Fibroblast of pulmonary artery (primary cell): ENCODE measurements at regions not wholly inside any gene's neighbourhood (a gene's known extent, or its start where the extent isn't known, plus 50 kb on each side); places are given as distances from the start of the nearest gene placed in this dataset.
A peak's percentile ranks its signal among the peaks of the same experiment; 100 is the strongest.

Experiments
- DNase-seq: peaks from one replicate; pipeline ENCODE4 v3.0.0-alpha.2; 2010; ENCODE audit warnings: low read depth
- H3K4me3 ChIP-seq: replicated peaks from 2 replicates; pipeline ENCODE4 v1.5.1; 2011; ENCODE audit warnings: low read depth, mild to moderate bottlenecking, control low read depth, low read length, moderate library complexity
- TF ChIP-seq, protein P1 (sequence below): IDR thresholded peaks from 2 replicates; pipeline ENCODE4 v1.5.1; 2011; ENCODE audit warnings: mild to moderate bottlenecking, control low read depth, low read length, inconsistent platforms; ENCODE audit errors: missing control alignments

DNA sequence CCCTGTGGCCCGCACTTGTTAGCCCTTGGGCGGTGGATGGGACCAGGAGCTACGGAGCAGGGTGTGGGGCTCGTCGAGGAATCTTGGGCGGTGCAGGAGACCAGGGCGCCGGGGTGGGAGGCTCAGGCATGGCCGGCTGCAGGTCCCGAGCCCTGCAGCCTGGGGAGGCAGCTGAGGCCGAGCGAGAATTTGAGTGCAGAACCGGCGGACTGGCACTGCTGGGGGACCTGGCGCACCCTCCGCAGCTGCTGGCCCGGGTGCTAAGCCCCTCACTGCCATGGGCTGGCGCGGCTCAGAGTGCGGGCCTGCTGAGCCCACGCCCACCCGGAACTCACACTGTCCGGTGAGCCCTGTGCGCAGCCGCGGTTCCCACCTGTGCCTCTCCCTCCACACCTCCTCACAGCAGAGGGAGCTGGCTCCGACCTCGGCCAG lies 73.6 kb upstream of the TLL1 start:
- no peak for DNase-seq

DNA sequence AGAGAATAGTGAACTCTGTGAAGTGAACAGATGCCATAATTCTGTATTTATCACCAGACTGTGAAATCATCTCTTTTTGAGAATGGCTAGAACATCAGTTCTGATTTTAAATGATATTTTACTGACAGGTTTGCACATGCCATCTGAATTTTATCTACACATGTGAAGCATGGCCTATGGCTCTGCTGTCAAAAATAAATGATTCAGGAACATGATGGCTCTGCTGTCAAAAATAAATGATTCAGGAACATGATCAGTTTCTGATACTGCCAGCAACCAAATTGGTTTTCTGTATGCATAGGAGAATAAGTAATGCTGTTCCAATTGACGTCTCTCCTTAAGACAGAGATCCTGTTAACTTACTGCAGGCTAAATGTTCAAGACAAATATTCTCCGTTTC lies 70.6 kb upstream of the TLL1 start:
- H3K4me3 ChIP-seq = no peak overlapping the region
- TF ChIP-seq, protein P1, sequence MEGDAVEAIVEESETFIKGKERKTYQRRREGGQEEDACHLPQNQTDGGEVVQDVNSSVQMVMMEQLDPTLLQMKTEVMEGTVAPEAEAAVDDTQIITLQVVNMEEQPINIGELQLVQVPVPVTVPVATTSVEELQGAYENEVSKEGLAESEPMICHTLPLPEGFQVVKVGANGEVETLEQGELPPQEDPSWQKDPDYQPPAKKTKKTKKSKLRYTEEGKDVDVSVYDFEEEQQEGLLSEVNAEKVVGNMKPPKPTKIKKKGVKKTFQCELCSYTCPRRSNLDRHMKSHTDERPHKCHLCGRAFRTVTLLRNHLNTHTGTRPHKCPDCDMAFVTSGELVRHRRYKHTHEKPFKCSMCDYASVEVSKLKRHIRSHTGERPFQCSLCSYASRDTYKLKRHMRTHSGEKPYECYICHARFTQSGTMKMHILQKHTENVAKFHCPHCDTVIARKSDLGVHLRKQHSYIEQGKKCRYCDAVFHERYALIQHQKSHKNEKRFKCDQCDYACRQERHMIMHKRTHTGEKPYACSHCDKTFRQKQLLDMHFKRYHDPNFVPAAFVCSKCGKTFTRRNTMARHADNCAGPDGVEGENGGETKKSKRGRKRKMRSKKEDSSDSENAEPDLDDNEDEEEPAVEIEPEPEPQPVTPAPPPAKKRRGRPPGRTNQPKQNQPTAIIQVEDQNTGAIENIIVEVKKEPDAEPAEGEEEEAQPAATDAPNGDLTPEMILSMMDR = no peak
- no peak for DNase-seq

More for the DNA sequence above, 73.6 kb upstream of the TLL1 start:
- no peak overlapping the region for H3K4me3 ChIP-seq
- TF ChIP-seq, protein P1 = no peak

DNA sequence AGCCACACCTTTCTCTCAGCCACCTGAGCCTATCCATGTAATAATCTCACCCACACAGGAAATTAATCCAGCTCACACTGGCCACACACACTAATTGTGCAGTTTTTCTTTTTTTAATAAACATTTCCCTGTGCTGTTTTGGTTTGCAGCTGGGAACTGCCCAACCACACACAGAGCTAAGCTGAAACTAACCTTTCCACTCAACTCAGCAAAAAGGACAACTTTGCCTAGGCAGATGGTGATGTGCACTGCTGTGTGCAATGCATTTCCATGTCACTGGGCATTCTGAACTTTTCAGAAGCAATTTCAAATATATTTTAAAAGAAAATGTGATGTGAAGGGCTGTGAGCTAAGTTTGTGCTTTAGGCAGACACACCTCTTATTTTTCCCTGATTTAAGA lies 70.0 kb upstream of the TLL1 start:
- H3K4me3 ChIP-seq = no peak overlapping the region
- TF ChIP-seq, protein P1 = no peak
- DNase-seq = no peak

DNA sequence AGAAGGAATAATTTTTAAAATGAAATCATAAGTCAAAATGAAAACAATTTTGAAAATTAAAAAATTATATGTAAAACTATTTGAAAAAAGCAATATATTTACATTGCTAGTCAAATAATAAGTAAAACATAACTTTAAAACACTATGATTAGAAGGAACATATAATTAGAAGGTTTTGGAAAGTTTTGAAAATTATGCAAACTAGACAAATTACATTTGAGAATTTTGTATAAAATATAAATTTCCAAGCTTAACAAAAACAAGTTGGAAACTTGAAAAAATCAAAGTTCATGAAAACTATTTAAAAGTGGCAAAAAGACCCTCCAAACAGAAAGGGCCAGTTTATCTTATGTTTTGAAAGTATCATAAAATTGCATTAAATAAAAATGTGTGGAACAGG lies 67.6 kb upstream of the TLL1 start:
- DNase-seq = no peak
- TF ChIP-seq, protein P1 = no peak
- H3K4me3 ChIP-seq = no peak overlapping the region

DNA sequence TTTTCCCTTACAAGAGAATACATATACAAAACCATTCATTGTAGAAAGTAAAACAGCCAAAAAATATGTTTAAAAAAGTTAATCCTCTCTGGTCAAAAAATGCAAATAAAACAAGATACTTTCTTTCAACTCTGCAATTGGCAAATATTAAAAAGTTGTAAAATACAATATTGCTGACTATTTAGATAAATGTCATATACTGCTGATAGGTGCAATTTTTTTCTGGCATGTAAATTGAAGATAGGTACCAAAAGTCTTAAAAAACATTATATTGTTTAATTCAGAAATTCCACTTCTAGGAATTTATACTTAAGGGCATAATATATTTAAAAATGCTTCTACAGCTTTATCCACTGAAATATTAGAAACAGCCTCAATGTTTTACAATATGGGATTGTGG lies 66.4 kb upstream of the TLL1 start:
- TF ChIP-seq, protein P1 = no peak
- no peak overlapping the region for H3K4me3 ChIP-seq

DNA sequence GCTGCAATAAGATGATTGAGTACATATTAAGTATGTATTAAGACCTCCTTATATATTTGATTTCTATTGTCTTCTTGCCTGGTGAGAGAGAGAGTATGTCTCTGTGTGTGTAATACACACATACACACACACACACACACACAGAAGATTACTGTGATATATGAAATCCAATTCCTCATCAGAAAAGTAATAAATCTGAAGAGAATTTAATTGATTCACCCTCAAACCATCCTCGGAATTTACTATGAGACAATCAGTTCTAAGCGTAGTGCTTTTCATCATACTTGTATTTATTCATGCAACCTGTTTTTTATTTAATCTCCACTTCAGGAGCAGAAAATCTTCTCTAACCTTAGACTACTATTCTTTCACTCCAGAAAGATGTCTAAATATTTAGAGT lies 62.3 kb upstream of the TLL1 start:
- TF ChIP-seq, protein P1 = no peak
- H3K4me3 ChIP-seq = no peak overlapping the region
- DNase-seq = peak; percentile 27

More for the DNA sequence above, 66.4 kb upstream of the TLL1 start:
- no peak for DNase-seq

DNA sequence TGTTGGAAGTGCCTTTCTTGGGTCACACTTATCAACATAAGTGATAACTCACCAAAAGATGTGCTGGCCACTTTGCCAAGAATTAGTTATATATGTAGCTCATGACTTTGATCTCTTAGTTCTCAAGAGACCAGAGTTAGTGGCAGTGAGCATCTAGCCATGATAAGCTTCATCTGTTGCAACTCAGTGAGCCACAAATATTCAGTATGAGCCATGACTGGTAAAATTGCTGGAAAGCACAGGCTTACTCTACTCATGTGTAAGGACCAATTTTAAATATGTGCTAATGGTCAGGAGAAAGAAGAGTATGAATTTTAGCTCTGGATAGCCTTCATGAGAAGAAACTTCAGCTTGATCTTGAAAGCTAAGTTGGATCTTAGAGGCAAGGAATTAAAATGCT lies 59.4 kb upstream of the TLL1 start:
- H3K4me3 ChIP-seq = no peak overlapping the region
- TF ChIP-seq, protein P1 = no peak
- DNase-seq = peak; percentile 2
